ENCODE measurements at regions not wholly inside any gene's neighbourhood (a gene's known extent, or its start where the extent isn't known, plus 50 kb on each side); places are given as distances from the start of the nearest gene placed in this dataset.

DNA sequence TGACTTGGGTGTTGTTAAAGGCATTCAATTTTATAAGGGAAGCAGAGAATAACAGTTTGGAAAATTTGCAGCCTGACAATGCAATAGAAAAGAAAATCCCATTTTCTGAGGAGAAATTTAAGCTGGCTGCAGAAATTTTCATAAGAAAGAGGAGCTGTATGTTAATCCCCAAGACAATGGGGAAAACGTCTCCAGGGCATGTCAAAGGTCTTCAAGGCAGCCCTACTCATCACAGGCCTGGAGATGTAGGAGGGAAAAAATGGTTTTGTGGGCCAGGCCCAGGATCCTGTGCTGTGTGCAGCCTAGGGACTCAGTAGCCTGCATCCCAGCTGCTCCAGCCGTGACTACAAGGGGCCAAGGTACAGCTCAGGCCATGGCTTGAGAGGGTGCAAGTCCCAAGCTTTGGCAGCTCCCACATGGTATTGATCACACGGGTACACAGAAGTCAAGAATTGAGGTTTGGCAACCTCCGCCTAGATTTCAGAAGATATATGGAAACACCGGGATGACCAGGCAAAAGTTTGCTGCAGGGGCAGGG is 846.4 kb downstream of the C12orf50 start:
- no peak overlapping the region for H3K9ac ChIP-seq
- no peaks in the 10 kb centered on the region for H3K4me1 ChIP-seq
- H3K4me3 ChIP-seq: no peak overlapping the region
- no peaks in the 10 kb centered on the region for H3K27me3 ChIP-seq
- no peaks in the 10 kb centered on the region for H4K20me1 ChIP-seq
- no peaks in the 10 kb centered on the region for H3K9me3 ChIP-seq
- no peak overlapping the region for H3K27ac ChIP-seq
- H3K4me2 ChIP-seq: no peak overlapping the region
- TF ChIP-seq Cebpa-rat (IDR thresholded peaks at IDR 0.05): no peak
- no peaks in the 10 kb centered on the region for H3K36me3 ChIP-seq

DNA sequence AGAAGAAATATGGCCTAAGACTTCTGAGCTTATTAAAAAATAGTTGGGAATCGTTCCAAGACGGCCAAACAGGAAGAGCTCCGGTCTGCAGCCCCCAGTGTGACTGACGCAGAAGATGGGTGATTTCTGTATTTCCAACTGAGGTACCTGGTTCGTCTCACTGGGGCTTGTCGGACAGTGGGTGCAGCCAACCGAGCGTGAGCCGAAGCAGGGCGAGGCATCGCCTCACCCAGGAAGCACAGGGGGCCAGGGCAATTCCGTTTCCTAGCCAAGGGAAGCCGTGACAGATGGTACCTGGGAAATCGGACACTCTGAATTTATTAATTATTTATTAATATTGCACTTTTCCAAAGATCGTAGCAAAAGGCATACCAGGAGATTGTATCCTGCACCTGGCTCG is 857.8 kb downstream of the C12orf50 start:
- H3K9ac ChIP-seq: no peak overlapping the region
- peaks cover 6% of the 10 kb centered on the region; the same call in 1 of the 2 replicates for H3K9me3 ChIP-seq
- no peak for TF ChIP-seq Cebpa-rat (IDR thresholded peaks at IDR 0.05)
- H3K36me3 ChIP-seq: no peaks in the 10 kb centered on the region
- H3K27me3 ChIP-seq: no peaks in the 10 kb centered on the region
- no peak overlapping the region for H3K4me2 ChIP-seq
- H3K27ac ChIP-seq: no peak overlapping the region
- no peaks in the 10 kb centered on the region for H4K20me1 ChIP-seq
- no peaks in the 10 kb centered on the region for H3K4me1 ChIP-seq
- no peak overlapping the region for H3K4me3 ChIP-seq

DNA sequence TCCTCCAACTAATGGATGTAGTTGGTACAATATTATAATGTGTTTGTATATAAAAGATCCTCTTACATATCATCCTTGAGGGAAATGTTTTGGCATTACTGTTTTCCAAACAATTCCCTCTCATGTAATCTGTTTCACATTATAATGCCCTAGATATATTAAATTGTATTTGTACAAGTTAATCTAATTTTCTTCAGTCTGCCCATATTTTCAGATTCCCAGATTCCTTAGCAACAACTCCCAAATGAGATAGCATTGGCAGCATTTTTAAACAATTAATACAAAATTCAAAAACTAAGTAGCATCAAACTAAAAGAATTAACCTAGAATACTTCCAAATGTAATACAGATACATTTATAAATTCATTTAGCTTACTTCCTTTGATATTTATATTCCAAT is 860.2 kb downstream of the C12orf50 start:
- Histone ChIP-seq H3K9me3 (peaks cover 20% of the 10 kb centered on the region), H3K9ac (no peak overlapping the region), H3K4me3 (no peak overlapping the region), H3K27me3 (no peaks in the 10 kb centered on the region), H4K20me1 (no peaks in the 10 kb centered on the region), H3K36me3 (no peaks in the 10 kb centered on the region), H3K4me2 (no peak overlapping the region), H3K4me1 (no peaks in the 10 kb centered on the region), H3K27ac (no peak overlapping the region)
- no peak for TF ChIP-seq Cebpa-rat (IDR thresholded peaks at IDR 0.05)

DNA sequence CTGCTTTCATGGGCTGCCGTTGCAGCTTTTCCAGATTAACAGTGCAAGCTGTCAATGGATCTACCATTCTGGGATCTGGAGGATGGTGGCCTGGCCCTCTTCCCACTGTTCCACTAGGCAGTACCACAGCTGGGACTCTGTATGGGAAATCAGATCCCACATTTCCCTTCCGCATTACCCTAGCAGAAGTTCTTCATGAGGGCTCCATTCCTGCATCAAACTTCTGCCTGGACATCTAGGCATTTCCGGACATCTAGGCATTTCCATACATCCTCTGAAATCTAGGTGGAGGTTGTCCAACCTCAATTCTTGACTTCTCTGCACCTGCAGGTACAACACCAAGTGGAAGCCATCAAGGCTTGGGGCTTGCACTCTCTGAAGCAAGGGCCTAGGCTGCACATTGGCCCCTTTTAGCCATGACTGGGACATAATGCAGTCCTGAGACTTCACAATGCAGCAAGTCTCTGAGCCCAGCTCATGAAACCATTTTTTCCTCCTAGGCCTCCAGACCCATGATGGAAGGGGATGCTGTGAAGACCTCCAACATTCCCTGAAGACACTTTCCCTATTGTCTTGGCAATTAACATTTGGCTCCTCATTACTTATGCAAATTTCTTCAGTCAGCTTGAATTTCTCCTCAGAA is 863.3 kb downstream of the C12orf50 start:
- no peaks in the 10 kb centered on the region for H3K27me3 ChIP-seq
- no peaks in the 10 kb centered on the region for H3K4me1 ChIP-seq
- no peaks in the 10 kb centered on the region for H4K20me1 ChIP-seq
- H3K27ac ChIP-seq: no peak overlapping the region
- peaks cover 20% of the 10 kb centered on the region for H3K9me3 ChIP-seq
- no peak overlapping the region for H3K4me2 ChIP-seq
- no peak for TF ChIP-seq Cebpa-rat (IDR thresholded peaks at IDR 0.05)
- H3K4me3 ChIP-seq: 0 out of 2 replicates have a peak overlapping the region, but pooled peaks have one; percentile 8
- no peak overlapping the region for H3K9ac ChIP-seq
- H3K36me3 ChIP-seq: no peaks in the 10 kb centered on the region

DNA sequence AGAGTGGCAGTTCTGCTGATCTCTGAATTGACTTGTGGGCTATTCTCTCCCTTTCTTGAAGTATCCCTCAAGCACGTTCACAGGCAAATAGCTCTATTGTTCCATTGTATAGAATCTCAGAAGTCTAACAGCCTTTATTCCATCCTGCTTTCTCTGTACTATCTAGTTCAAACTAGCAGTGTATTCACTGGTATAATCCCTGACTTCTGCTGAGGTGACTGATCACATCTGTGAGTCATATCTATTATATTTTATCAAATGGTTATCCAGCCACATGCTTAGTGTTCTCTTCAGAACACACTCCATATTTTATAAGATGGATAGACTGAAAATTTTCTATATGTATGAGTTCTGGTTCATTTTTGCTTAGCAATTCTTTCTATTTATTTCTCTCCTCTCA is 866.1 kb downstream of the C12orf50 start:
- TF ChIP-seq Cebpa-rat (IDR thresholded peaks at IDR 0.05): no peak
- Histone ChIP-seq H3K9me3 (peaks cover 20% of the 10 kb centered on the region), H3K4me3 (no peak overlapping the region)

DNA sequence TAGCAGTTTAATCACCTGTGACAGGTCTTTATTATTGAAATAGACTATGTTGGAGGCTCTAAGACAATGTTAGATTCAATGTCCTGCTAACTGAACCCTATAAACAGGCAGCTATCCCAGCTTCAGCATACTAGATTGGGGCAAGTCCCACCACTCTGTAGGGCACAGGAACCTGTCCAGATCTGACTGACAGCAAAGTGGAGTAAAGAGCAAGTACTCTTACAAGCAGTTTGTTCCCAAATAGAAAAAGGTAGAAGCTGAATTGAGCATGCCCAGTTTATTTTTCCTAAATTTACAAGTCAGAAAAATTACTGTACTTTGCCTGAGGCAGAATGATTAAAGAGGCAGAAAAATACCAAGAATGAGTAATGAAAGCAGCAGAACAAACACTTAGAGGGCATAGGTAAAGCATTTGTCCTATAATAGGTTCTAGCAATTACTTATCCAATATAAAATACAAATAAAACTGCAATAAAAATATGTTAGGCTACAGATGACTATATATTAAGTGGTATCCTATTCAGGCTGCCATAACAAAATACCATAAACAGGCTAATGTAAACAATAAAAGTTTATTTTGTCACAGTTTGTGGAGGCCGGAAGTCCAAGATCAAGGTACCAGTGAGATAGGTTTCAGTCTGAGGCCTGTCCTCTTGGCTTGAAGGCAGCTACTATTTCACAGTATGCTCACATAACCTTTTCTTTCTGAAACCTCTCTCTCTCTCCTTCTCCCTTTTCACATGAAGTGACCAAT is 868.2 kb downstream of the C12orf50 start:
- H3K9ac ChIP-seq: no peak overlapping the region
- H4K20me1 ChIP-seq: no peaks in the 10 kb centered on the region
- H3K4me3 ChIP-seq: no peak overlapping the region
- H3K4me1 ChIP-seq: no peaks in the 10 kb centered on the region
- no peaks in the 10 kb centered on the region for H3K27me3 ChIP-seq
- no peak overlapping the region for H3K27ac ChIP-seq
- H3K36me3 ChIP-seq: no peaks in the 10 kb centered on the region
- TF ChIP-seq Cebpa-rat (IDR thresholded peaks at IDR 0.05): no peak
- H3K9me3 ChIP-seq: peaks cover 11% of the 10 kb centered on the region
- no peak overlapping the region for H3K4me2 ChIP-seq

More for the DNA sequence above, 866.1 kb downstream of the C12orf50 start:
- Histone ChIP-seq H4K20me1 (no peaks in the 10 kb centered on the region), H3K9ac (no peak overlapping the region), H3K27me3 (no peaks in the 10 kb centered on the region), H3K4me1 (no peaks in the 10 kb centered on the region), H3K27ac (no peak overlapping the region), H3K36me3 (no peaks in the 10 kb centered on the region), H3K4me2 (no peak overlapping the region)

DNA sequence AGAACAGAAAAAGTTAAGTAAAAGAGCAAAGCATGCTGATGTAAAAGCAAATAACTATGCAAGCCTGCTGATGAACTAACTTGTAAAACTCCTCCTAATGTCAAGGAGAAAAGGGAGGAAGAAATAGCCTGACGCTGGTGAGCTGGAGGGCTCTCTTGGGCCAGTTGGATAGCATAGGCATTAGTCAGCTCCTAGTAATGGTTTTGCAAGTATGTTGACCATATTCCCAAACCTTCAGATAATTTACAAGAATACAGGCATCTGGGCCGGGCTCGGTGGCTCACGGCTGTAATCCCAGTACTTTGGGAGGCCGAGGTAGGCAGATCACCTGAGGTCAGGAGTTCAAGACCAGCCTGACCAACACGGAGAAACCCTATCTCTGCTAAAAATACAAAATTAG is 871.4 kb downstream of the C12orf50 start:
- Histone ChIP-seq H3K4me1 (no peaks in the 10 kb centered on the region), H3K27me3 (no peaks in the 10 kb centered on the region), H3K9me3 (no peaks in the 10 kb centered on the region), H3K4me3 (no peak overlapping the region), H4K20me1 (no peaks in the 10 kb centered on the region), H3K4me2 (no peak overlapping the region), H3K27ac (no peak overlapping the region), H3K9ac (no peak overlapping the region), H3K36me3 (no peaks in the 10 kb centered on the region)
- no peak for TF ChIP-seq Cebpa-rat (IDR thresholded peaks at IDR 0.05)

DNA sequence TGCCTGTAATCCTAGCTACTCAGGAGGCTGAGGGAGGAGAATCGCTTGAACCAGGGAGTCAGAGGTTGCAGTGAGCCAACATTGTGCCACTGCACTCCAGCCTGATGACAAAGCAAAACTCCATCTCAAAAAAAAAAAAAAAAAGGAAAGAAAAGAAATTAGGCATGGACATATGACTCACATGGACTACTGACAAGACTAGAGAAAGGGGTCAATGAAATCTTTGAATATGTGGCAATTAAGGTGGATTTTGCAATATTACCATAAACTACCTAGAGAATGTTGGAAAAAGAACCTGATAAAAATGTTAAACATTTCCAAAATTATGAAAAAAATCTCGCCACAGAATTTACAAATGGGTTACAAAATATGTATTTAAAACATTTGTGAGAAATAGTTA is 873.6 kb downstream of the C12orf50 start:
- Histone ChIP-seq H4K20me1 (no peaks in the 10 kb centered on the region), H3K4me1 (no peaks in the 10 kb centered on the region), H3K36me3 (no peaks in the 10 kb centered on the region), H3K27me3 (no peaks in the 10 kb centered on the region), H3K9me3 (no peaks in the 10 kb centered on the region), H3K9ac (no peak overlapping the region), H3K4me2 (no peak overlapping the region), H3K27ac (no peak overlapping the region), H3K4me3 (no peak overlapping the region)
- TF ChIP-seq Cebpa-rat (IDR thresholded peaks at IDR 0.05): no peak

DNA sequence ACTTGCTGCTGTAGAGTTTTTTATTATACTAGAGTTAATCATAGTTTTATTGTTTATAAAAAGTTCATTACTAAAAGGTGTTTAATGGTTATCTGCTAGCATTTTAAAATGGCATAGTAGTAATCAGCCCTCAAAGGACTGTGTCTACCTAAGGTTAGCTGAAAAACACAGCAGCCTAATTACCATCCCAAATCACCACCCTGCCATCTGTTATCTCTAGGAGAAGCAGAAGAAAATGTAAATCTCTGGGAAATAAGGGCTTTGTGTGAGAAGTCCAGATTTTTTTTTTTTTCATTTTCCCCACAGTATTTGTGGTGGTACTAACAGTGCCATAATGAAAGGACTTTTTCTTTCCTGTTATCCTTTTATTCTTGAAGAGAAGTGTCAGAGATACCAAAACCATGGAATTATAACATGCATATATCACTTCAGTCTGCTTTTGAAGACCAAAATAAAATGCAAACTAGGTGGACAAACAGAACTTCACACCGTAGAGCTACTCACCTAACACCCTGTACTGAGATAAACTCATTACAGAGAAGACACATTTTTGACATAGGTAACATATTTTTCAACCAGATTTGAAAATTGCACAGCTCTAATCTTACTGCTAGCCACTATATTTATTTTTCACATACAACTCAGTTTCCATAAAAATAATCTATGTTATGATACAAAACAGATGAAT is 876.2 kb downstream of the C12orf50 start:
- no peaks in the 10 kb centered on the region for H4K20me1 ChIP-seq
- TF ChIP-seq Cebpa-rat (IDR thresholded peaks at IDR 0.05): no peak
- H3K4me2 ChIP-seq: no peak overlapping the region
- H3K9ac ChIP-seq: no peak overlapping the region
- no peaks in the 10 kb centered on the region for H3K9me3 ChIP-seq
- no peaks in the 10 kb centered on the region for H3K27me3 ChIP-seq
- no peaks in the 10 kb centered on the region for H3K4me1 ChIP-seq
- H3K27ac ChIP-seq: no peak overlapping the region
- no peaks in the 10 kb centered on the region for H3K36me3 ChIP-seq
- no peak overlapping the region for H3K4me3 ChIP-seq

DNA sequence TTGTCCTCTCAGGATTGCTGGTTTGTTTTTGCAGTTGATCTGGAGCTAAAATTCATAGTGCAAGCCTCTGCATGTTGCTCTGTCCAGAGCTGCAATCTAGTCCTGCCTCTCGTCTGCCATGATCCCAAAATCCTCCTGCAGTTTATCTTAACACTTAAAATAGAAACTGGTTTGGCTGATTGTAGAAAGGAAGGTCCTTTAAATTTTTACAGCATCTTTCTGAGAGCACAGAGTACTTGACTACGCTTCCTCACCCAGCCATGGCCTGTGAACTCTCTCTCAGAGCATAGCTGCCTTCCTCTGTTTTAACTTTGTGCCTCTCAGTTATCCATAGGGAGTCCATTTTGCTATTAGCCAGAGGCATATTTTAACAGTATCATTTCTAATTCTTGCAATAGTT is 877.1 kb downstream of the C12orf50 start:
- H3K36me3 ChIP-seq: no peaks in the 10 kb centered on the region
- no peak overlapping the region for H3K4me2 ChIP-seq
- no peak overlapping the region for H3K27ac ChIP-seq
- no peak overlapping the region for H3K4me3 ChIP-seq
- H3K9ac ChIP-seq: no peak overlapping the region
- no peaks in the 10 kb centered on the region for H3K27me3 ChIP-seq
- no peaks in the 10 kb centered on the region for H4K20me1 ChIP-seq
- no peaks in the 10 kb centered on the region for H3K4me1 ChIP-seq
- TF ChIP-seq Cebpa-rat (IDR thresholded peaks at IDR 0.05): no peak
- no peaks in the 10 kb centered on the region for H3K9me3 ChIP-seq
